HepG2 (cell line): ENCODE measurements at regions not wholly inside any gene's neighbourhood (a gene's known extent, or its start where the extent isn't known, plus 50 kb on each side); places are given as distances from the start of the nearest gene placed in this dataset.

Experiments
- ATAC-seq: fragments of 200-7000 bp; cut with Tn5 transposase; 3 replicates; pipeline ENCODE4 v1.9.1; 2020; ENCODE audit warnings: mild to moderate bottlenecking, moderate library complexity
- BruUV-seq: library from RNA; stranded (reverse); fragments of 400-500 nt; replicated peaks from 2 replicates; lab custom pipeline; 2021; lab: Mats Ljungman, UMichigan
- CTCF ChIA-PET: fragments of 300-600 bp; formaldehyde crosslinking; extraction: SDS; loops from one replicate; lab custom pipeline; 2021; ENCODE audit warnings: low total read pairs, inconsistent platforms, low intra/inter-chr PET ratio; lab: Yijun Ruan, JAX
- POLR2A ChIA-PET: fragments of 350-600 bp; sonication (Branson Sonifier 250); formaldehyde crosslinking; loops from one replicate; lab custom pipeline; 2020; ENCODE audit warnings: antibody characterized with exemption, inconsistent platforms; lab: Yijun Ruan, JAX
- DNase-seq: peaks from one replicate; pipeline ENCODE4 v3.0.0-alpha.2; 2015; ENCODE audit warnings: low spot score
- FAIRE-seq: peaks from 3 replicates; lab custom pipeline; 2011; peaks lifted over from hg19 to GRCh38; lab: Jason Lieb, UNC
- H2AFZ ChIP-seq: one replicate; pipeline ENCODE4 v1.6.1; 2011; ENCODE audit warnings: low read length, inconsistent platforms
- H3K27ac ChIP-seq: fragments of 300-600 bp; 3 replicates; pipeline ENCODE4 v1.8.0; 2011; ENCODE audit warnings: mixed run types, mild to moderate bottlenecking, mixed read lengths, low read length, inconsistent platforms; ENCODE audit not compliant: insufficient read depth; ENCODE audit errors: extremely low read length
- H3K27me3 ChIP-seq, 2 experiments: fragments of 200-600 bp in 1 of 2; 2 replicates in 1 of 2; 3 replicates in 1 of 2; pipeline versions ENCODE4 v1.6.0 to v1.8.0; 2011; ENCODE audit warnings: low read length in 2 of 2, mild to moderate bottlenecking in 2 of 2, moderate library complexity in 2 of 2, inconsistent platforms in 1 of 2; ENCODE audit not compliant: insufficient read depth in 2 of 2, control insufficient read depth in 1 of 2
- H3K36me3 ChIP-seq, 2 experiments: fragments of 200-600 bp in 1 of 2; replicated peaks in 1 of 2; 2 replicates in 1 of 2; 3 replicates in 1 of 2; pipeline versions ENCODE4 v1.5.1 to v1.8.0; 2011; ENCODE audit warnings: low read length in 2 of 2, inconsistent platforms in 1 of 2; ENCODE audit not compliant: insufficient read depth in 2 of 2, control insufficient read depth in 1 of 2
- H3K4me1 ChIP-seq: 2 replicates; pipeline ENCODE4 v1.5.1; 2012; ENCODE audit warnings: low read length, inconsistent platforms; ENCODE audit not compliant: insufficient read depth
- H3K4me2 ChIP-seq: 2 replicates; pipeline ENCODE4 v1.6.0; 2011; ENCODE audit warnings: low read depth, low read length, inconsistent platforms
- H3K4me3 ChIP-seq, 3 experiments: fragments of 200-600 bp in 1 of 3; sonication (generic), shearing (Covaris generic) in 1 of 3; replicated peaks in 1 of 3; 2 replicates each; pipeline ENCODE4 v1.5.1; 2011 to 2016; ENCODE audit warnings: low read length in 3 of 3, inconsistent platforms in 2 of 3, low read depth in 2 of 3, mild to moderate bottlenecking in 2 of 3, control low read depth in 1 of 3, mixed read lengths in 1 of 3; ENCODE audit not compliant: insufficient read depth in 1 of 3
- H3K79me2 ChIP-seq: one replicate; pipeline ENCODE4 v1.6.1; 2011; ENCODE audit warnings: low read length, inconsistent platforms; ENCODE audit not compliant: insufficient read depth
- H3K9ac ChIP-seq: 2 replicates; pipeline ENCODE4 v1.6.0; 2011; ENCODE audit warnings: mild to moderate bottlenecking, low read depth, low read length, inconsistent platforms; ENCODE audit not compliant: insufficient read depth
- H3K9me3 ChIP-seq: 2 replicates; pipeline ENCODE4 v1.5.1; 2012; ENCODE audit warnings: mild to moderate bottlenecking, low read length
- H4K20me1 ChIP-seq: 2 replicates; pipeline ENCODE4 v1.6.0; 2011; ENCODE audit warnings: inconsistent platforms, mild to moderate bottlenecking, low read length, moderate library complexity; ENCODE audit not compliant: insufficient read depth
- BRF2 ChIP-seq: sonication (generic); formaldehyde crosslinking; IDR thresholded peaks from 2 replicates; pipeline ENCODE4 v1.8.1; 2022; ENCODE audit warnings: mild to moderate bottlenecking, missing genetic modification reagents
- GLI4 ChIP-seq: sonication (generic); formaldehyde crosslinking; IDR thresholded peaks from 2 replicates; pipeline ENCODE4 v1.5.1; 2020; ENCODE audit warnings: missing genetic modification reagents, mild to moderate bottlenecking, moderate library complexity, borderline replicate concordance
- HNF4A ChIP-seq: sonication (generic); formaldehyde crosslinking; IDR thresholded peaks from 2 replicates; pipeline ENCODE4 v1.4.0; 2020; ENCODE audit warnings: missing genetic modification reagents
- IRF1 ChIP-seq: sonication (generic); formaldehyde crosslinking; IDR thresholded peaks from 2 replicates; pipeline ENCODE4 v1.4.0; 2020; ENCODE audit warnings: low read depth, mild to moderate bottlenecking, missing genetic modification reagents
- JUND ChIP-seq: sonication (generic); formaldehyde crosslinking; IDR thresholded peaks from 2 replicates; pipeline ENCODE4 v1.8.0; 2022; ENCODE audit warnings: mild to moderate bottlenecking, missing genetic modification reagents
- POGZ ChIP-seq: sonication (generic); formaldehyde crosslinking; IDR thresholded peaks from 2 replicates; pipeline ENCODE4 v1.4.0; 2020; ENCODE audit warnings: mild to moderate bottlenecking, missing genetic modification reagents
- RFXANK ChIP-seq: IDR thresholded peaks from 2 replicates; pipeline ENCODE4 v1.6.1; 2016
- TEAD2 ChIP-seq: sonication (generic); formaldehyde crosslinking; IDR thresholded peaks from 2 replicates; pipeline ENCODE4 v1.9.0; 2021; ENCODE audit warnings: missing genetic modification reagents
- TERF1 ChIP-seq: sonication (generic); formaldehyde crosslinking; IDR thresholded peaks from 2 replicates; pipeline ENCODE4 v1.8.0; 2022; ENCODE audit warnings: mild to moderate bottlenecking, missing genetic modification reagents, moderate library complexity
- ZNF143 ChIP-seq: sonication (generic); formaldehyde crosslinking; IDR thresholded peaks from 2 replicates; pipeline ENCODE4 v1.4.0; 2020; ENCODE audit warnings: missing genetic modification reagents
- ZNF251 ChIP-seq: sonication (generic); formaldehyde crosslinking; IDR thresholded peaks from 2 replicates; pipeline ENCODE4 v1.9.0; 2021; ENCODE audit warnings: mild to moderate bottlenecking, missing genetic modification reagents
- ZNF639 ChIP-seq: conservative IDR thresholded peaks from 2 replicates; pipeline ENCODE4 v1.6.1; 2018; ENCODE audit warnings: missing genetic modification reagents
- ZNF737 ChIP-seq: sonication (generic); formaldehyde crosslinking; IDR thresholded peaks from 2 replicates; pipeline ENCODE4 v1.5.0; 2020; ENCODE audit warnings: missing genetic modification reagents, mild to moderate bottlenecking, borderline replicate concordance
- ZSCAN25 ChIP-seq: sonication (generic); formaldehyde crosslinking; IDR thresholded peaks from 2 replicates; pipeline ENCODE4 v1.8.0; 2022; ENCODE audit warnings: mild to moderate bottlenecking, missing genetic modification reagents
- WGBS: methylation state at CpG from one replicate; pipeline ENCODE4 v1.1.6; 2017; ENCODE audit warnings: low lambda C conversion rate; 5-methylcytosine and 5-hydroxymethylcytosine counted together
- in situ Hi-C: cut with HindIII; loops from 2 replicates; pipeline ENCODE4 v1.10.0; 2017; ENCODE audit warnings: low pct_unique_long_range_greater_than_20kb; ENCODE audit not compliant: extremely low pct_ligation_motif_present
- intact Hi-C: fragments of 100-400 bp; cut with micrococcal nuclease; formaldehyde crosslinking; loops from one replicate; pipeline ENCODE4 v1.10.0; 2022; ENCODE audit not compliant: unreplicated experiment

- no peak for TF ChIP-seq TERF1
- TF ChIP-seq TEAD2 (CRISPR knock-in tag) = no peak
- TF ChIP-seq, all 625 proteins: peak for 0
Measured at GRCh38 chr4:174406383-174406782, 115.9 kb downstream of the HPGD start (continued).

GRCh38 chr4:174405923-174406322, 116.4 kb downstream of the HPGD start:
- Histone ChIP-seq H3K4me2 (no peak overlapping the region), H3K9me3 (no peaks in the 10 kb centered on the region)
- no peak for TF ChIP-seq ZNF639 (CRISPR knock-in tag)
- no peak for TF ChIP-seq BRF2 (CRISPR knock-in tag)
- TF ChIP-seq ZNF251 (CRISPR knock-in tag) = no peak
- TF ChIP-seq RFXANK (CRISPR knock-in tag) = no peak
- no peak for TF ChIP-seq HNF4A (CRISPR knock-in tag)
- TF ChIP-seq ZNF737 = no peak
- no peak for TF ChIP-seq IRF1 (CRISPR knock-in tag)
- no peak for TF ChIP-seq POGZ (CRISPR knock-in tag)
- no peak for TF ChIP-seq JUND (CRISPR knock-in tag)
- no peak for TF ChIP-seq ZNF143 (CRISPR knock-in tag)
- no peak for TF ChIP-seq ZSCAN25 (CRISPR knock-in tag)
- no peak for TF ChIP-seq GLI4 (CRISPR knock-in tag)
- TF ChIP-seq, all 625 proteins: peak for 0
- intact Hi-C loops = no loop called here
- in situ Hi-C loops = no loop called here
- 17% methylated on average over 3 of the region's 3 CpGs for WGBS
- Histone ChIP-seq H3K36me3 (no peaks in the 10 kb centered on the region), H3K27ac (no peak overlapping the region), H3K9ac (no peak overlapping the region), H2AFZ (no peak overlapping the region), H3K4me3 (no peak overlapping the region), H4K20me1 (no peaks in the 10 kb centered on the region), H3K79me2 (no peaks in the 10 kb centered on the region), H3K27me3 (no peaks in the 10 kb centered on the region), H3K4me1 (no peaks in the 10 kb centered on the region)
- ChIA-PET POLR2A (no interaction called here), CTCF (no interaction called here)
- ATAC-seq (no peak), FAIRE-seq (no peak), DNase-seq (no peak)
- no TSS peak for BruUV-seq
